Transverse colon (tissue), 4 donors: ENCODE measurements at regions not wholly inside any gene's neighbourhood (a gene's known extent, or its start where the extent isn't known, plus 50 kb on each side); places are given as distances from the start of the nearest gene placed in this dataset.

Source experiments
- CTCF ChIP-seq, 5 experiments: fragments of 200-600 bp in 3 of 5; fragments of 450-650 bp in 2 of 5; sonication (generic) in 3 of 5; IDR thresholded peaks; 1 replicate in 2 of 5; 2 replicates in 3 of 5; pipeline ENCODE4 v1.5.1; 2016 to 2017; ENCODE audit warnings: antibody characterized with exemption in 5 of 5, inconsistent platforms in 3 of 5, mild to moderate bottlenecking in 2 of 5, moderate library complexity in 1 of 5
- POLR2A ChIP-seq: fragments of 450-650 bp; IDR thresholded peaks from one replicate; pipeline ENCODE4 v1.6.1; 2016; ENCODE audit warnings: antibody characterized with exemption, mild to moderate bottlenecking, moderate library complexity
- POLR2AphosphoS5 ChIP-seq, 3 donors: sonication (generic); formaldehyde crosslinking; IDR thresholded peaks; one replicate each; pipeline ENCODE4 v1.6.1; 2016; ENCODE audit warnings: antibody characterized with exemption in 3 of 3

- TF ChIP-seq POLR2A, result no peak
- TF ChIP-seq CTCF (IDR thresholded peaks at IDR 0.05), result no peak
- TF ChIP-seq POLR2AphosphoS5 (IDR thresholded peaks at IDR 0.05), result no peak
Measured at GRCh38 chr10:44845361-44846175, 65.6 kb upstream of the TMEM72 start.
